ENCODE measurements at regions not wholly inside any gene's neighbourhood (a gene's known extent, or its start where the extent isn't known, plus 50 kb on each side); places are given as distances from the start of the nearest gene placed in this dataset.

DNA sequence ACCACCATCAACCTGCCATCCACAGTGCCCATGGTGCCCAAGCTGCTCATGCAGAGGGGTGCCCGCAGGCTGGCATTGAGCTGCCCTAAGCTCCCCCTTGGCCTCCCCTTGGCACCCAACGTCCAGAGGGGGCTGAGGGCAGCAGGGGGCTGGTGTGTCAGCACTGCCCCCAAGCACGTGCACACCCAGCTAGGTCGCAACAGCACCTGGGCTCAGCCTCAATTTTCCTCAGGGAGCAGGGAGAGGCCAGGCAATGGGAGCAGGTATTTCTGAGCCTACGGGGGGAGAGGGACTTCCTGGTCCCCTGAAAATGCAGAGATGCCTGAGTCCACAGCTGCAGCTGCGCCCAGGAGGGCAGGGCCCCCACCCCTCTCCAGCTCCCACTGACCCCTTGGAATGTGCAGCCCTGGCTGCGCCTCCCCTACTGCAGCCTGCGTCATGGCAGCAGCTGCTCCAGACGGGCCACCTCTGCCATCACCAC lies 204.2 kb downstream of the ANKRD60 start:
- H3K9me3 ChIP-seq = no peaks in the 10 kb centered on the region
- peaks cover 0 to 7% of the 10 kb centered on the region in 2 donors for H3K4me1 ChIP-seq
- H3K27ac ChIP-seq = no peak overlapping the region
- H3K27me3 ChIP-seq = no peaks in the 10 kb centered on the region
- H3K36me3 ChIP-seq = no peaks in the 10 kb centered on the region
- TF ChIP-seq, protein P1, sequence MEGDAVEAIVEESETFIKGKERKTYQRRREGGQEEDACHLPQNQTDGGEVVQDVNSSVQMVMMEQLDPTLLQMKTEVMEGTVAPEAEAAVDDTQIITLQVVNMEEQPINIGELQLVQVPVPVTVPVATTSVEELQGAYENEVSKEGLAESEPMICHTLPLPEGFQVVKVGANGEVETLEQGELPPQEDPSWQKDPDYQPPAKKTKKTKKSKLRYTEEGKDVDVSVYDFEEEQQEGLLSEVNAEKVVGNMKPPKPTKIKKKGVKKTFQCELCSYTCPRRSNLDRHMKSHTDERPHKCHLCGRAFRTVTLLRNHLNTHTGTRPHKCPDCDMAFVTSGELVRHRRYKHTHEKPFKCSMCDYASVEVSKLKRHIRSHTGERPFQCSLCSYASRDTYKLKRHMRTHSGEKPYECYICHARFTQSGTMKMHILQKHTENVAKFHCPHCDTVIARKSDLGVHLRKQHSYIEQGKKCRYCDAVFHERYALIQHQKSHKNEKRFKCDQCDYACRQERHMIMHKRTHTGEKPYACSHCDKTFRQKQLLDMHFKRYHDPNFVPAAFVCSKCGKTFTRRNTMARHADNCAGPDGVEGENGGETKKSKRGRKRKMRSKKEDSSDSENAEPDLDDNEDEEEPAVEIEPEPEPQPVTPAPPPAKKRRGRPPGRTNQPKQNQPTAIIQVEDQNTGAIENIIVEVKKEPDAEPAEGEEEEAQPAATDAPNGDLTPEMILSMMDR (IDR thresholded peaks at IDR 0.05) = no peak
- no peak for TF ChIP-seq POLR2A (IDR thresholded peaks at IDR 0.05)
- DNase-seq = no peak
- intact Hi-C loops (cut with DNase I; ENCODE audit: low total_unique reads) = no loop called here
- no peak overlapping the region for H3K4me3 ChIP-seq

DNA sequence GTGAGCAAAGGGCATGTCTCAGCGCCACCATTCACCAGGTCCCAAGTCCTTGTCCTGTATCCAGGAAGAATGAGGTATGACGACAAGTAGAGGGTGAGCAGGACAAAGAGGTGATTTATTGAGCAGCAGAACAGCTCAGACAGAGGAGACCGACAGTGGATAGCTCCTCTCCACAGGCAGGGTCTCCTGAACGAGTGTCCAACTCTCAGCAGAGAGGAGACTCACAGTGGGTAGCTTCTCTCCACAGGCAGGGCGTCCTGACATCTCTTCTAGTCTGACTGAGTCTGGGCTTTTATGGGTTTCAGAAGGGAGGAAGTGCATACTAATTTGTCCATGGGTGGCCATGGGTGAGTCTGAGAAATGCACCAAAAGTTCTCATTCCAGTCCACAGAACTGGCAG lies 204.7 kb downstream of the ANKRD60 start:
- Histone ChIP-seq H3K27ac (no peak overlapping the region), H3K27me3 (no peaks in the 10 kb centered on the region), H3K4me1 (peaks cover 0 to 7% of the 10 kb centered on the region in 2 donors), H3K9me3 (no peaks in the 10 kb centered on the region), H3K36me3 (no peaks in the 10 kb centered on the region), H3K4me3 (no peak overlapping the region)
- intact Hi-C loops (cut with DNase I; ENCODE audit: low total_unique reads) = no loop called here
- TF ChIP-seq, protein P1 (IDR thresholded peaks at IDR 0.05) = no peak
- no peak for TF ChIP-seq POLR2A (IDR thresholded peaks at IDR 0.05)
- DNase-seq = no peak

DNA sequence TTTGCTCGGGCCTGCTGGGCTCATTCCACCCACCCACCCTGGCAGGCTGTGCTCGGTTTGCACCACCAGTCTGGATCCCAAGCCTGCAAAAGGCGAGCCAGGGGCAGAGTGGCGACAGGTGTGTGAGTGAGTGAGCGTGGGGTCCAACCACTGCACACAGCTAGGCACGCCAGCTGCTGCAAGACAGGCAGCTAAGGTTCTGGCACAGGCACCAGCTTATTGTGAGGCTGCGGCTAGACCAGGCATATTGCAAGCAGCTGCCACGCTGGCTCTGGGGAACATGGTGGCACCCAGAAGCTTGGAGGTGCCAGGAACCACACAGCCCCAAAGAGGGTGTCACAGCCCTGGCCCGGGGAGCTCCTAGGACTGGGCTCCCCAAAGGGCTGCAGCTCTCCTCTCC lies 205.1 kb downstream of the ANKRD60 start:
- Histone ChIP-seq H3K27ac (no peak overlapping the region), H3K9me3 (no peaks in the 10 kb centered on the region), H3K4me1 (peaks cover 0 to 7% of the 10 kb centered on the region in 2 donors), H3K36me3 (no peaks in the 10 kb centered on the region), H3K4me3 (no peak overlapping the region), H3K27me3 (no peaks in the 10 kb centered on the region)
- TF ChIP-seq POLR2A (IDR thresholded peaks at IDR 0.05) = no peak
- TF ChIP-seq, protein P1 (IDR thresholded peaks at IDR 0.05) = no peak
- intact Hi-C loops (cut with DNase I; ENCODE audit: low total_unique reads) = no loop called here
- DNase-seq = no peak

DNA sequence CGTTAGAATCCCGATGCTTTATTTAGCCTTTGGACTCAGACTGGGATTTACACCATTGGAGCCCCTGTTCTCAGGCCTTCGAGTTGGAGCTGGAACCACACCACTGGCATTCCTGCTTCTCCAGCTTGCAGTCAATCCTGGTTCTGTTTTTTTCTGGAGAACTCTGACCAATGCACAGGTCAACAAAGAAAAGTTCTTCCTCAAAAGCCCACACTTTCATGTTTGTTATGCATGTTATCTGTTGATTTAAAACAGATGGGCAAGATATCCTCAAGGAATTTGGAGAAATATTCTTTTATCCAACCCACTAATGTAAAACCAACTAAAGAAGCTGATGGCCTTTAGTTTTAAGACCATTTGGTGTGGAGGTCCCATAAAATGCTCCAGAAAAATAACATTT lies 205.7 kb downstream of the ANKRD60 start:
- intact Hi-C loops (cut with DNase I; ENCODE audit: low total_unique reads) = no loop called here
- TF ChIP-seq, protein P1 (IDR thresholded peaks at IDR 0.05) = no peak
- TF ChIP-seq POLR2A (IDR thresholded peaks at IDR 0.05) = no peak
- Histone ChIP-seq H3K27me3 (no peaks in the 10 kb centered on the region), H3K36me3 (no peaks in the 10 kb centered on the region), H3K9me3 (no peaks in the 10 kb centered on the region), H3K4me3 (no peak overlapping the region), H3K27ac (peak overlapping the region in 1 of 2 donors; percentile 20), H3K4me1 (peaks cover 0 to 7% of the 10 kb centered on the region in 2 donors)
- DNase-seq = no peak

DNA sequence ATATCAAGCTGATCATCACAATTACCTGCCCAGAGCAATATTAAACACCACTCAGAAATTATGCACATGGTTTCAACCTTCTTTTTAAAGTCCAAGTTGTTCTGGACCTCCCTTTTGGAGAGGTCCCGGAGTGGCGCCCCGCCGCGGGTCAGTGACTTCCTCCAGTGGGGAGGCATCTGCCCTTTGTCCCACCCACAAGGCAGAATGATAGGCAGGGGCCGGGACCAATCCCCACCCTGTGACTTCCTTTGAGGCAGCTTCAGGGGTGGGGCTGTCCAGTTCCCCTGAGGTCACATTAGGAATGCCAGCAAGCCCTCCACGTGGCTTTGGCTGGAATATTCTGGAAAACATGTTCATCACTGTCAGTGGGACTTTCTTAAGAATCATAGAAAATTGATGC lies 207.0 kb downstream of the ANKRD60 start:
- no peaks in the 10 kb centered on the region for H3K27me3 ChIP-seq
- H3K36me3 ChIP-seq = no peaks in the 10 kb centered on the region
- H3K9me3 ChIP-seq = no peaks in the 10 kb centered on the region
- no peak for TF ChIP-seq POLR2A (IDR thresholded peaks at IDR 0.05)
- TF ChIP-seq, protein P1 (IDR thresholded peaks at IDR 0.05) = no peak
- peak overlapping the region in 1 of 2 donors; percentile 20 for H3K27ac ChIP-seq
- intact Hi-C loops (cut with DNase I; ENCODE audit: low total_unique reads) = no loop called here
- H3K4me1 ChIP-seq = peaks cover 3 to 11% of the 10 kb centered on the region in 2 donors
- no peak overlapping the region for H3K4me3 ChIP-seq
- DNase-seq = peak; percentile 57

Measured in uterus (tissue), 3 donors.